GOT3 (cell line): ENCODE measurements at regions not wholly inside any gene's neighbourhood (a gene's known extent, or its start where the extent isn't known, plus 50 kb on each side); places are given as distances from the start of the nearest gene placed in this dataset.
A peak's percentile ranks its signal among the peaks of the same experiment; 100 is the strongest.

Source experiments
- DNase-seq: peaks from one replicate; lab custom pipeline; 2025; ENCODE audit warnings: mixed read lengths; lab: John Stamatoyannopoulos, UW

- DNase-seq: no peak
These were observed 84.9 kb upstream of the GLIS3 start for GRCh38 chr9:4384750-4385149.

GRCh38 chr9:4382722-4383317 lies 83.0 kb upstream of the GLIS3 start:
- DNase-seq: no peak

GRCh38 chr9:4381744-4382143 lies 81.9 kb upstream of the GLIS3 start:
- DNase-seq: no peak

- no peak for DNase-seq
These were observed 80.5 kb upstream of the GLIS3 start for GRCh38 chr9:4380406-4380805.

GRCh38 chr9:4375424-4376200 lies 75.7 kb upstream of the GLIS3 start:
- no peak for DNase-seq

GRCh38 chr9:4371108-4371507 lies 71.2 kb upstream of the GLIS3 start:
- DNase-seq: peak; percentile 10

GRCh38 chr9:4370501-4370900 lies 70.6 kb upstream of the GLIS3 start:
- DNase-seq: no peak

GRCh38 chr9:4366591-4367330 lies 66.9 kb upstream of the GLIS3 start:
- no peak for DNase-seq

GRCh38 chr9:4365055-4365454 lies 65.2 kb upstream of the GLIS3 start:
- no peak for DNase-seq

- DNase-seq: no peak
These were observed 62.4 kb upstream of the GLIS3 start for GRCh38 chr9:4362281-4362680.

- DNase-seq: no peak
These were observed 59.1 kb upstream of the GLIS3 start for GRCh38 chr9:4359016-4359415.

- DNase-seq: no peak
These were observed 58.1 kb upstream of the GLIS3 start for GRCh38 chr9:4357929-4358328.

GRCh38 chr9:4356306-4356705 lies 56.4 kb upstream of the GLIS3 start:
- no peak for DNase-seq

- no peak for DNase-seq
These were observed 53.4 kb upstream of the GLIS3 start for GRCh38 chr9:4353236-4353635.

GRCh38 chr9:4349816-4350418 lies 50.0 kb upstream of the GLIS3 start:
- DNase-seq: no peak
